HepG2 (cell line): ENCODE measurements at regions not wholly inside any gene's neighbourhood (a gene's known extent, or its start where the extent isn't known, plus 50 kb on each side); places are given as distances from the start of the nearest gene placed in this dataset.

Experiments used
- ATAC-seq: fragments of 200-7000 bp; cut with Tn5 transposase; 3 replicates; pipeline ENCODE4 v1.9.1; 2020; ENCODE audit warnings: mild to moderate bottlenecking, moderate library complexity
- BruUV-seq: library from RNA; stranded (reverse); fragments of 400-500 nt; replicated peaks from 2 replicates; lab custom pipeline; 2021; lab: Mats Ljungman, UMichigan
- CTCF ChIA-PET: fragments of 300-600 bp; formaldehyde crosslinking; extraction: SDS; loops from one replicate; lab custom pipeline; 2021; ENCODE audit warnings: low total read pairs, inconsistent platforms, low intra/inter-chr PET ratio; lab: Yijun Ruan, JAX
- POLR2A ChIA-PET: fragments of 350-600 bp; sonication (Branson Sonifier 250); formaldehyde crosslinking; loops from one replicate; lab custom pipeline; 2020; ENCODE audit warnings: antibody characterized with exemption, inconsistent platforms; lab: Yijun Ruan, JAX
- DNase-seq: peaks from one replicate; pipeline ENCODE4 v3.0.0-alpha.2; 2015; ENCODE audit warnings: low spot score
- FAIRE-seq: peaks from 3 replicates; lab custom pipeline; 2011; peaks lifted over from hg19 to GRCh38; lab: Jason Lieb, UNC
- H2AFZ ChIP-seq: one replicate; pipeline ENCODE4 v1.6.1; 2011; ENCODE audit warnings: low read length, inconsistent platforms
- H3K27ac ChIP-seq: fragments of 300-600 bp; 3 replicates; pipeline ENCODE4 v1.8.0; 2011; ENCODE audit warnings: mixed run types, mild to moderate bottlenecking, mixed read lengths, low read length, inconsistent platforms; ENCODE audit not compliant: insufficient read depth; ENCODE audit errors: extremely low read length
- H3K27me3 ChIP-seq, 2 experiments: fragments of 200-600 bp in 1 of 2; 2 replicates in 1 of 2; 3 replicates in 1 of 2; pipeline versions ENCODE4 v1.6.0 to v1.8.0; 2011; ENCODE audit warnings: low read length in 2 of 2, mild to moderate bottlenecking in 2 of 2, moderate library complexity in 2 of 2, inconsistent platforms in 1 of 2; ENCODE audit not compliant: insufficient read depth in 2 of 2, control insufficient read depth in 1 of 2
- H3K36me3 ChIP-seq, 2 experiments: fragments of 200-600 bp in 1 of 2; replicated peaks in 1 of 2; 2 replicates in 1 of 2; 3 replicates in 1 of 2; pipeline versions ENCODE4 v1.5.1 to v1.8.0; 2011; ENCODE audit warnings: low read length in 2 of 2, inconsistent platforms in 1 of 2; ENCODE audit not compliant: insufficient read depth in 2 of 2, control insufficient read depth in 1 of 2
- H3K4me1 ChIP-seq: 2 replicates; pipeline ENCODE4 v1.5.1; 2012; ENCODE audit warnings: low read length, inconsistent platforms; ENCODE audit not compliant: insufficient read depth
- H3K4me2 ChIP-seq: 2 replicates; pipeline ENCODE4 v1.6.0; 2011; ENCODE audit warnings: low read depth, low read length, inconsistent platforms
- H3K4me3 ChIP-seq, 3 experiments: fragments of 200-600 bp in 1 of 3; sonication (generic), shearing (Covaris generic) in 1 of 3; replicated peaks in 1 of 3; 2 replicates each; pipeline ENCODE4 v1.5.1; 2011 to 2016; ENCODE audit warnings: low read length in 3 of 3, inconsistent platforms in 2 of 3, low read depth in 2 of 3, mild to moderate bottlenecking in 2 of 3, control low read depth in 1 of 3, mixed read lengths in 1 of 3; ENCODE audit not compliant: insufficient read depth in 1 of 3
- H3K79me2 ChIP-seq: one replicate; pipeline ENCODE4 v1.6.1; 2011; ENCODE audit warnings: low read length, inconsistent platforms; ENCODE audit not compliant: insufficient read depth
- H3K9ac ChIP-seq: 2 replicates; pipeline ENCODE4 v1.6.0; 2011; ENCODE audit warnings: mild to moderate bottlenecking, low read depth, low read length, inconsistent platforms; ENCODE audit not compliant: insufficient read depth
- H3K9me3 ChIP-seq: 2 replicates; pipeline ENCODE4 v1.5.1; 2012; ENCODE audit warnings: mild to moderate bottlenecking, low read length
- H4K20me1 ChIP-seq: 2 replicates; pipeline ENCODE4 v1.6.0; 2011; ENCODE audit warnings: inconsistent platforms, mild to moderate bottlenecking, low read length, moderate library complexity; ENCODE audit not compliant: insufficient read depth
- CEBPB ChIP-seq: IDR thresholded peaks from 2 replicates; pipeline ENCODE4 v1.6.1; 2011; ENCODE audit warnings: low read depth, low read length, improper control_type of control experiment, borderline replicate concordance
- FOSL2 ChIP-seq: sonication (generic); formaldehyde crosslinking; IDR thresholded peaks from 2 replicates; pipeline ENCODE4 v1.4.0; 2020; ENCODE audit warnings: missing genetic modification reagents
- ZBTB25 ChIP-seq: IDR thresholded peaks from 2 replicates; pipeline ENCODE4 v1.6.1; 2018; ENCODE audit warnings: missing genetic modification reagents
- WGBS: methylation state at CpG from one replicate; pipeline ENCODE4 v1.1.6; 2017; ENCODE audit warnings: low lambda C conversion rate; 5-methylcytosine and 5-hydroxymethylcytosine counted together
- in situ Hi-C: cut with HindIII; loops from 2 replicates; pipeline ENCODE4 v1.10.0; 2017; ENCODE audit warnings: low pct_unique_long_range_greater_than_20kb; ENCODE audit not compliant: extremely low pct_ligation_motif_present
- intact Hi-C: fragments of 100-400 bp; cut with micrococcal nuclease; formaldehyde crosslinking; loops from one replicate; pipeline ENCODE4 v1.10.0; 2022; ENCODE audit not compliant: unreplicated experiment

- in situ Hi-C loops (no loop called here), intact Hi-C loops (no loop called here)
- no peaks in the 10 kb centered on the region for H3K27me3 ChIP-seq
- ChIA-PET CTCF (no interaction called here), POLR2A (no interaction called here)
- no peaks in the 10 kb centered on the region for H4K20me1 ChIP-seq
- no peak overlapping the region for H3K4me3 ChIP-seq
- no peak for DNase-seq
- H3K27ac ChIP-seq = no peak overlapping the region
- H3K9me3 ChIP-seq = peaks cover 90% of the 10 kb centered on the region
- BruUV-seq = no TSS peak
- H3K4me2 ChIP-seq = no peak overlapping the region
- WGBS = 31% methylated on average over 3 of the region's 3 CpGs
- no peak overlapping the region for H2AFZ ChIP-seq
- ATAC-seq = no peak
- H3K9ac ChIP-seq = no peak overlapping the region
- H3K36me3 ChIP-seq = no peaks in the 10 kb centered on the region
- H3K4me1 ChIP-seq = no peaks in the 10 kb centered on the region
- no peak for TF ChIP-seq FOSL2 (CRISPR knock-in tag)
- no peaks in the 10 kb centered on the region for H3K79me2 ChIP-seq
- no peak for FAIRE-seq
These were observed 1140.9 kb downstream of the XPNPEP1 start for GRCh38 chr10:108782411-108782810.

- H3K27ac ChIP-seq = no peak overlapping the region
- H3K9me3 ChIP-seq = peaks cover 83% of the 10 kb centered on the region
- H4K20me1 ChIP-seq = no peaks in the 10 kb centered on the region
- intact Hi-C loops (no loop called here), in situ Hi-C loops (no loop called here)
- H3K27me3 ChIP-seq = no peaks in the 10 kb centered on the region; a peak in 1 of 5 replicates
- H2AFZ ChIP-seq = no peak overlapping the region
- no peak overlapping the region for H3K4me2 ChIP-seq
- H3K4me1 ChIP-seq = no peaks in the 10 kb centered on the region
- H3K36me3 ChIP-seq = no peaks in the 10 kb centered on the region
- no TSS peak for BruUV-seq
- CTCF ChIA-PET = no interaction called here
- H3K9ac ChIP-seq = no peak overlapping the region
- H3K4me3 ChIP-seq = no peak overlapping the region
- FAIRE-seq = no peak
- POLR2A ChIA-PET = no interaction called here
- H3K79me2 ChIP-seq = no peaks in the 10 kb centered on the region
- TF ChIP-seq ZBTB25 = no peak
- TF ChIP-seq CEBPB = peak; percentile 58; the same call in 1 of the 2 replicates
- ATAC-seq = no peak
- DNase-seq = no peak
These were observed 1143.8 kb downstream of the XPNPEP1 start for GRCh38 chr10:108779501-108779900.
